ENCODE measurements at regions not wholly inside any gene's neighbourhood (a gene's known extent, or its start where the extent isn't known, plus 50 kb on each side); places are given as distances from the start of the nearest gene placed in this dataset.

GRCh38 chr3:3552761-3553160 is 246.5 kb upstream of the LRRN1 start:
- TF ChIP-seq EZH2phosphoT487 (IDR thresholded peaks at IDR 0.05; ENCODE audit: low read depth) (no peak), CTCF (IDR thresholded peaks at IDR 0.05; ENCODE audit: low read depth, low read length) (no peak)
- Histone ChIP-seq H4K20me1 (ENCODE audit: insufficient read depth, low read length) (no peaks in the 10 kb centered on the region), H3K9me3 (ENCODE audit: insufficient read depth, low read length) (no peaks in the 10 kb centered on the region), H3K27me3 (ENCODE audit: low read depth, low read length) (peaks cover 8% of the 10 kb centered on the region; the same call in 1 of the 2 replicates), H3K27ac (ENCODE audit: low read length) (no peak overlapping the region), H3K4me2 (ENCODE audit: low read length) (no peak overlapping the region), H3K79me2 (ENCODE audit: low read length) (no peaks in the 10 kb centered on the region), H2AFZ (ENCODE audit: low read depth, low read length) (no peak overlapping the region), H3K36me3 (replicated peaks; ENCODE audit: low read depth, low read length) (no peaks in the 10 kb centered on the region), H3K4me1 (ENCODE audit: low read length) (no peaks in the 10 kb centered on the region), H3K4me3 (ENCODE audit: low read length) (no peak overlapping the region), H3K9ac (ENCODE audit: low read length) (no peak overlapping the region)

- Histone ChIP-seq H3K27ac (ENCODE audit: low read length) (no peak overlapping the region), H3K27me3 (ENCODE audit: low read depth, low read length) (peaks cover 11% of the 10 kb centered on the region; the same call in 1 of the 2 replicates), H3K9ac (ENCODE audit: low read length) (no peak overlapping the region), H3K4me3 (ENCODE audit: low read length) (no peak overlapping the region), H3K79me2 (ENCODE audit: low read length) (no peaks in the 10 kb centered on the region), H3K4me1 (ENCODE audit: low read length) (no peaks in the 10 kb centered on the region), H2AFZ (ENCODE audit: low read depth, low read length) (no peak overlapping the region), H4K20me1 (ENCODE audit: insufficient read depth, low read length) (no peaks in the 10 kb centered on the region), H3K4me2 (ENCODE audit: low read length) (no peak overlapping the region), H3K9me3 (ENCODE audit: insufficient read depth, low read length) (no peaks in the 10 kb centered on the region), H3K36me3 (replicated peaks; ENCODE audit: low read depth, low read length) (no peaks in the 10 kb centered on the region)
- no peak for TF ChIP-seq CTCF (IDR thresholded peaks at IDR 0.05; ENCODE audit: low read depth, low read length)
- no peak for TF ChIP-seq EZH2phosphoT487 (IDR thresholded peaks at IDR 0.05; ENCODE audit: low read depth)
Measured at GRCh38 chr3:3551981-3552380, 247.2 kb upstream of the LRRN1 start.

- H3K79me2 ChIP-seq (ENCODE audit: low read length), result no peaks in the 10 kb centered on the region
- H3K27ac ChIP-seq (ENCODE audit: low read length), result no peak overlapping the region
- H3K4me2 ChIP-seq (ENCODE audit: low read length), result no peak overlapping the region
- no peak overlapping the region for H3K4me3 ChIP-seq (ENCODE audit: low read length)
- H3K9me3 ChIP-seq (ENCODE audit: insufficient read depth, low read length), result no peaks in the 10 kb centered on the region
- peaks cover 10% of the 10 kb centered on the region for H3K27me3 ChIP-seq (ENCODE audit: low read depth, low read length)
- H4K20me1 ChIP-seq (ENCODE audit: insufficient read depth, low read length), result no peaks in the 10 kb centered on the region
- no peaks in the 10 kb centered on the region for H3K36me3 ChIP-seq (replicated peaks; ENCODE audit: low read depth, low read length)
- no peak overlapping the region for H3K9ac ChIP-seq (ENCODE audit: low read length)
- no peaks in the 10 kb centered on the region for H3K4me1 ChIP-seq (ENCODE audit: low read length)
- no peak for TF ChIP-seq CTCF (IDR thresholded peaks at IDR 0.05; ENCODE audit: low read depth, low read length)
- TF ChIP-seq EZH2phosphoT487 (IDR thresholded peaks at IDR 0.05; ENCODE audit: low read depth), result no peak
- H2AFZ ChIP-seq (ENCODE audit: low read depth, low read length), result no peak overlapping the region
Measured at GRCh38 chr3:3545360-3545759, 253.9 kb upstream of the LRRN1 start.

GRCh38 chr3:3538451-3538850 is 260.8 kb upstream of the LRRN1 start:
- peaks cover 7% of the 10 kb centered on the region for H3K27me3 ChIP-seq (ENCODE audit: low read depth, low read length)
- H3K36me3 ChIP-seq (replicated peaks; ENCODE audit: low read depth, low read length), result no peaks in the 10 kb centered on the region
- no peak overlapping the region for H3K9ac ChIP-seq (ENCODE audit: low read length)
- no peaks in the 10 kb centered on the region for H4K20me1 ChIP-seq (ENCODE audit: insufficient read depth, low read length)
- TF ChIP-seq CTCF (IDR thresholded peaks at IDR 0.05; ENCODE audit: low read depth, low read length), result no peak
- H3K79me2 ChIP-seq (ENCODE audit: low read length), result no peaks in the 10 kb centered on the region
- H3K4me1 ChIP-seq (ENCODE audit: low read length), result no peaks in the 10 kb centered on the region
- H2AFZ ChIP-seq (ENCODE audit: low read depth, low read length), result no peak overlapping the region
- H3K4me2 ChIP-seq (ENCODE audit: low read length), result no peak overlapping the region
- no peaks in the 10 kb centered on the region for H3K9me3 ChIP-seq (ENCODE audit: insufficient read depth, low read length)
- no peak overlapping the region for H3K27ac ChIP-seq (ENCODE audit: low read length)
- no peak overlapping the region for H3K4me3 ChIP-seq (ENCODE audit: low read length)
